GM12873 (cell line): ENCODE measurements at regions not wholly inside any gene's neighbourhood (a gene's known extent, or its start where the extent isn't known, plus 50 kb on each side); places are given as distances from the start of the nearest gene placed in this dataset.

Experiments used
- TF ChIP-seq, protein P1 (sequence below): IDR thresholded peaks from 2 replicates; pipeline ENCODE4 v1.5.1; 2012; ENCODE audit warnings: low read depth, mild to moderate bottlenecking, moderate library complexity, low read length, control low read depth; ENCODE audit not compliant: insufficient read depth; ENCODE audit errors: missing control alignments

DNA sequence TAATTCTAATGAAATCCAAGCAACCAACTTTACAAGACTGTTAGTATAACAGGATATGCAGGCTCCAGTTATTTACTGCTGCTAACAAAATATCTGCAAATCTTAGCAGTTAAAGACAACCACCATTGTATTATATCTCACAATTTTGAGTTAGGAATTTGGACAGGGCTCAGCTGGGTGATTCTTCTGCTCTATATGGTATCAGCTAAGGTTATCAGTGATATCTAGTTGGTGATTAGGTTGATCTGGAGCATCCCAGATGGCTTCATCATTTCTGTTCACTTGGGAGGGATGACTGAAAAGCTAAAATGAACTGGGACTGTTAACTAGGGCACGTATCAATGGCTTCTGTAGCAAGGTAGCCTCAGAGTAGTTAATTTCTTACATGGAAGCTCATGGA is 105.7 kb downstream of the MBL2 start:
- TF ChIP-seq, protein P1, sequence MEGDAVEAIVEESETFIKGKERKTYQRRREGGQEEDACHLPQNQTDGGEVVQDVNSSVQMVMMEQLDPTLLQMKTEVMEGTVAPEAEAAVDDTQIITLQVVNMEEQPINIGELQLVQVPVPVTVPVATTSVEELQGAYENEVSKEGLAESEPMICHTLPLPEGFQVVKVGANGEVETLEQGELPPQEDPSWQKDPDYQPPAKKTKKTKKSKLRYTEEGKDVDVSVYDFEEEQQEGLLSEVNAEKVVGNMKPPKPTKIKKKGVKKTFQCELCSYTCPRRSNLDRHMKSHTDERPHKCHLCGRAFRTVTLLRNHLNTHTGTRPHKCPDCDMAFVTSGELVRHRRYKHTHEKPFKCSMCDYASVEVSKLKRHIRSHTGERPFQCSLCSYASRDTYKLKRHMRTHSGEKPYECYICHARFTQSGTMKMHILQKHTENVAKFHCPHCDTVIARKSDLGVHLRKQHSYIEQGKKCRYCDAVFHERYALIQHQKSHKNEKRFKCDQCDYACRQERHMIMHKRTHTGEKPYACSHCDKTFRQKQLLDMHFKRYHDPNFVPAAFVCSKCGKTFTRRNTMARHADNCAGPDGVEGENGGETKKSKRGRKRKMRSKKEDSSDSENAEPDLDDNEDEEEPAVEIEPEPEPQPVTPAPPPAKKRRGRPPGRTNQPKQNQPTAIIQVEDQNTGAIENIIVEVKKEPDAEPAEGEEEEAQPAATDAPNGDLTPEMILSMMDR, result no peak

DNA sequence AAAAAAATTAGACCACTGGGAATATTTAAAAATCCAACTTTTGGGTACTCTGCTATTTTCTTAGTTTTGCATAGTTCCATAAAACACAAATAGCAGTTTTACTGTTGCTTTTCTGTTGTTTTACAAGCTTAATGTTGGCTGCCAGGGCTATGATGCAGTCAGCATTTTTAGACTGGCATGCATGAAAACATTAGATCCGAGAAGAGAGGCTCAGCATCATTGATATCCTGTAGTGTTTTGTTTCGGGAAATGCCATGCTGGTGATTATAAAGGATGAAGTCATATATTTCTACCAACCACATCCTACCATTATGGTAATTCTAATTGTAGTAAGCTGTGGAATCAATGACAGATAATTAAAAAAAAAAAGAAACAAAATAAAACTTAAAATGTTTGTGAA is 104.6 kb downstream of the MBL2 start:
- TF ChIP-seq, protein P1, result no peak

DNA sequence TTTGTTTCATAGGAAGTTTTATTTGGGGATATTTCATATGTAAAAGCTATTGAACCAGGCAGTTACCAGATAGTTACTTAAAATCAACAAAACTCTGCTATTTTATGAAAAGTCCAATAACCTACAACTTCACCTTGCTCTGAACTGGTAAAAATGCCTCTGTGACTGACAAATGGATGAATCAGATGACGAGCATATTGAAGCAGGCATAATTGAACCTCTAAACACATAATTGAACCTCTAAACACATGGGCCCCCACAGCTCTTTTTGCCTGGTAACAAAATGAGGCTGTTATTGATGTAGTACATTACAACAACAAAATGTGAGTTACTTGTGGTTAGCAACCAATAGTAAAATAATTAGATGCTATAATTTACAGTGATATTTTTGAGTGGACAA is 99.7 kb downstream of the MBL2 start:
- TF ChIP-seq, protein P1, result no peak

DNA sequence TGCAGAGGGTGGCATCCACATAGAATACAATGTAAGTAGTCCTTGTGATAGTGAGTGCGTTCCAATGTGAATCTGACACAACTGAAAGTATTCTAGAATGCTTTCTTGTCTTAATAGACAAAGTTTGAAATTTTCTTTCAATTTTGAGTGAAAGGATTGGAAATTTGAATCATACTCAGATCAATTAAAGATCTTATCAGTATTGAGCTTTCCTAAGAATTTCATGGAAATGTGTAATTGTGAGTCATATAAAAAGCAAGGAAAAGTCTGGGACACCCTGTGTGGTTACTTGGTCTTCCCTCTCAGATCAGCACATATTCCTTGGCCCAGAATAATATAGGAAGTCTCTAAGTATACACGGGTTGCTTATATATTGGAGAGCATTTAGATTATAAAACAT is 99.1 kb downstream of the MBL2 start:
- TF ChIP-seq, protein P1, result no peak

DNA sequence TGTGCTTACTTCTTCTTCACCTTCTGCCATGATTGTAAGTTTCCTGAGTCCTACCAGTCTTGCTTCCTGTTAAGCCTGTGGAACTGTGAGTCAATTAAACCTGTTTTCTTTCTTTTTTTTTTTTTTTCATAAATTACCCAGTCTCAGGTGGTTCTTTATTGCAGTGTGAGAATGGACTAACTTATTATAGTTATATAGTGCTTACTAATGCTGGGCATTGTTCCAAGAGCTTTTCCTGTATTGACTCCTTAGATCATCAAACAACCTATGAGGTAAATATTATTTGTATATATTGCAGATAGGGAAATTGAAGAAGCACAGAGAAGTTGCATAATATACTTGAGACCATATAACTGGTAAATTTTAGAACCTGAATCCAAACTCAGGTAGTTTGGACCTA is 98.1 kb downstream of the MBL2 start:
- TF ChIP-seq, protein P1, result no peak

DNA sequence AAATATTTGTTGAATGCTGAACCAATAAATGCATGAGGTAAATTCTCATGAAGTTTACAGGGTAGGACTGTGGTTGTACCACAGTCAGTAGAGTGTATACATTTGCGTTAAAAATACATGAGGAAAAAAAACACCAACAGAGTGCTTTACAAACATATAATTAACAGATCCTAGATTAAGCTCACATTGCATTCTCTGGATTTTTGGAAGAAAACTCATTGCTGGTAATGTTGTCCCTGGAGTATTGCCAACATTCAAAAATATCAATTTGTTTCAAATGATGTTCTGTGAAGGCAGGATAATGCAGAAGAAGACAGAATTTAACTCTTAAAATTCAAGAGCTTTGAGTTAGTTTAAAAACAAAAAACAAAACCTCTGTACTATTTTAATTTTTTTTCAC is 95.5 kb downstream of the MBL2 start:
- TF ChIP-seq, protein P1, result no peak

DNA sequence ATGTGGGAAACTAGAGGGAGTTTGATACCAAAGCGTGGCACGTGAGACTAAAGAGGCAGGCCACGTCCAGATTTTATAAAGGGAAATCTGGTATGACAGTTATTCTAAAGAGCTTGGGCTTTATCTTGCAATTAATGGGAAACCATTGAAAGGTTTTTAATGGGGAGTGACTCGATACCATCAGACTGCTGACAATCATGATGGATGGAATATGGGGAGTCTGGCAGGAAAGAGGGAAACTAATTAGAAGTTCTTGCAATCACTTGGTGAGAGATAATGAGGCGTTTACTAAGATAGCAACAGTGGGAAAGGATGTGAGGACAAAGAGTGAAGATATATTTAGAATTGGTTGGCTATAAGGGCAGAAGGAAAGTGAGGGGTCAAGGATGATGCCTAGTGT is 94.0 kb downstream of the MBL2 start:
- TF ChIP-seq, protein P1, result no peak
